Stimulated activated CD4-positive, alpha-beta T cell treated with anti-CD3 and anti-CD28 coated beads, Interleukin-15, amount 100 ng/mL, for 24 hours (primary cell): ENCODE measurements at regions not wholly inside any gene's neighbourhood (a gene's known extent, or its start where the extent isn't known, plus 50 kb on each side); places are given as distances from the start of the nearest gene placed in this dataset.

Experiments used
- DNase-seq: peaks from one replicate; pipeline ENCODE4 v3.0.0-alpha.2; 2020

DNA sequence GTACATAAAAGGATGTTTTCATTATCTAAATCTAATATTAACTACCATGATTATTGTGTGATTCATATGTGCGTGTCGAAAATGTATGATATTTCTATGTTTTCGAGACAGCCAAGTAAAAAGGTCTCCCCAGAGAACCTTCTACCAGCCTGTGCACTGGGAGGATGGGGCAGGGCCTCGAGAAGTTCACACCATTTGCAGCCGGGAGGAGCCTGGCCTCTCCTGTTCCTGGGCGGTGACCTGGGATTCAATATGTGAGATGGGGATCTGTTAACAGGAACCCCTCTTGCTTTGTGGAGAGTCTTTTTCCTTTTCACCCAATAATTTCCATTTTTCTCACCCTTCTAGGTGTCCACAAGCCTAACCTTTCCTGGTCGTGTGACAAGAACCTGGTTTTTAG, 189.3 kb downstream of the IPO8 start:
- no peak for DNase-seq

DNA sequence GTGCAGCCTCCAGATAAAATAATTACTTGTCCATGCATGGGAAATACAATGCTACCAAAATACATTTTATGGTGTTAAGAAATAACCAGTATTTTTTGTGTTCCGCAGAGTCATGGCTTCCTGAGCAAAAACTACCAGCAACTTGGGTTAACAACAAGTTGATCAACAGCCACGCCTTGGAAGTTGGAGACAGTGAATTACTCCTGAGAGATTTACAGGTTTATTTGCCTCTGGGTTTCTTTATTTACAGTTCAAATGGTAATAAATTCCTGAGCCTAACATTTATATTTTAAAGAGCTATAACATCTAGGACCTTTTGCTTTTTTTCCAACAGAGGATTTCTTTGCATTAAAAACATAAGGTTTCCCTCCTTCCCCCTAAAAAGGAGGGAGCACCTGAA, 194.0 kb downstream of the IPO8 start:
- no peak for DNase-seq

DNA sequence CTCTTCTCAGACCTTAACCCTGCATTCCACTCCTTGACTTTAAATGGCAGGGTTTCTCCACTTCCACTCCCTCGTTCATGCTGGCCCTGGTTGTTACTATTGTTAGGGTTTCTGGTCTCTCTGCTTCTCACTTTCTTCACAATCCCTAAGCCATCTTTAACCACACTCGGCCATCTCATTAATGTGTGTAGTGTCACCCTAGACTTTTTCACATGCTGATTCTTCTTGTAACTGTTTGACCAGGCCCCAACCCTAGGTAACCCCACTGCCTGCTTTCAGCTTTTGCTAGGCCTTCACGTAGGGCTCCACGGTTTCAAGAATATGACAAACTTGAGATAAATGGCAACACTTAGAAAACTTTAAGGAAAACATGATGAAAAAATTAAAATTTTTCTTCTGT, 195.1 kb downstream of the IPO8 start:
- DNase-seq, result no peak

DNA sequence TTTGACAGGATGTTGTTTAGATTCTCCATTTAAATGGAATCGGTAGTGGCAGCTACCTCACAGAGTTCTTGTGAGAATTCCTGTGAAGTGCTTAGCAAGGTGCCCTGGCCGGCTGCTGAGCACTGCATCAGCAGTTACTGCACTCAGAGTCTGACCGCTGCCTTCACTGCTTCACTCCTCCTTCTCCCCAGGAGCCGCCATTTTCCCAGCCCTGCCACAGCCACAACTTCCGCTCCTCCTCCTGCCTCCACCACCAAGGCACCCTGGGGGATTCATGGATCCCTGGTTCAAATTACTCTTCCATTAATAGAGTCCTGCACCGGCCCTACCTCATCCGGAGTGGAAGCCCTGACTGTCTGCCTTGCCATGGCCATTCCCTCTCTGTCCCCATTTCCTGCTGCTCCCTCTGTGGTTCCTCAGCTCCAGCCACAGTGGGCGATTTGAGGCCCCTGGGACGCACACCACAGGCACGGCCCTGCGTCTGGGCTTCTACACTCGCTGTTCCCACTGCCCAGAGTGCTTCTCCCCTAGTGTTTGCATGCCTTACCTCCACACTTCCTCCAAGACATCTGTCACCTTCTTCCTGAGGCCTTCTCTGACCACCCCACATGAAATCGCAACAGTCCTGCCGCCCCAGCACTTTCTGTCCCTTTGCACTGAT, 210.3 kb downstream of the IPO8 start:
- DNase-seq, result no peak

DNA sequence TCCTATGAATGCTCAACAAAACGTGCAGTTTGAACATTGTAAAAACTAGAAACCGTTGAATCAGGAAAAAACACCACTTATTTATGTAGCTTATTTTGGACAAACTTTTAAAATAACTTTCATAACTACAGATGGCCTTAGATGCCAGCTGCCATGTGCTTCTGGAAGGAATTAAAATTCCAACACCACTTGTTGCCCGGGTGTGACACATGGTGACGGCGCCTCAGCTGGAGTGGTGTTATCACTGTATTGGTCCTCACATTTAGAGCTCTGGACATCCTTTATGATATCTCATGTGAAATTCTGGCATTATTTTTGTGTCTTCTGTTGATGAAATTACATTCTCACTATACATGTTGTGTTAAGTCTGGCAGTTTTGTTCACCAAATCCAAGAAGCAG, 211.0 kb downstream of the IPO8 start:
- no peak for DNase-seq

DNA sequence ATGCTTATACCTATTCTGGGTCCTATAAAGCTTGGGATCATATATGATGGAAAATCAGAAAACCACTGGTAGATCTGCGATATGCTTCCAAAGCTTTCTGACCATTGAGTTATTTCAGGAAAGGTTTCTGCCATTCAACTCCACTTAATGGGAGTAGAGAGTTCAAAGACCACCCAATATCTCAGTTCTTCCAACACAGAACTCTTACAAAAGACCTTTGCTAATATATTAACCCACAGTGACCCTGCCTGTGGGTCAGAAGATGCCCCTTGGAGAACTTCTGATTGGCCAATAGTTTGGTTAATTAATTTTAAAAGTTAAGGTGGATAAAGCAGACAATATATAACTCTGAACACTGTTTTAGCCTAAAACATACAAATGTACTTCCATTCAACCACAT, 213.0 kb downstream of the IPO8 start:
- no peak for DNase-seq

DNA sequence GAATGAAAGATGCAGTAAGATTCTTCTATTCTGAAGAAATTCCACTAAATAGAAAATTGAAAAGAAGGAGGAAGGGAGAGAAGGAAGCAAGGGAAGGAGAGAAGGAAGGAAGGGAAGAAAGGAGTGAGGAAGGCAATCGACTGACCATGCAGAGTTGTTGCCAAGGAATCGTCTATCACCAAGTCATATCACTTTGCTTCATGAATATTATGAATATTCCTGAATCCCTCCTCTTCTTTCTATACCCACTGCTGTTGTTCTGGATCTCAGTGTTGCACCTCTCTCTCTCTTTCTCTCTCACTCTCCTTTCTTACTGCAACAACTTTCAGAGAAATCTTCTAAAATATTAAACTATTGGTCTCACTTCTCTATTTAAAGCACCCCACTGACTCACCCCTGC, 222.4 kb downstream of the IPO8 start:
- no peak for DNase-seq

DNA sequence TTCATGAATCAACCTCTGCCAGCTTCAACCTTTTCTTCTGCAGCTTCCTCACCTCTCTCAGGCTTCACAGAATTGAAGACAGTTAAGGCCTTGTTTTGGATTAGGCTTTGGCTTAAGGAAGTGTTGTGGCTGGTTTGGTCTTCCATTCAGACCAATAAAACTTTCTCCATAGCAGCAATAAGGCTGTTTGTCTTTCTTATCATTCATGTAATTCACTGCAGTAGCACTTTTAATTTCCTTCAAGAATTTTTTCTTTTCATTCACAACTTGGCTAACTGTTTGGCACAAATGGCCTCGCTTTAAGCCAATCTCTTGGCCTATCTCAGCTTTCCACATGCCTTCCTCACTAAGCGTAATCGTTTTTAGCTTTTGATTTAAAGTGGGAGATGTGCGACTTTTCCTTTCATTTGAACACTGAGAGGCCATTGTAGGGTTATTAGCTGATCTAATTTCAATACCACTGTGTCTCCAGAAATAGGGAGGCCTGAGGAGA, 229.5 kb downstream of the IPO8 start:
- no peak for DNase-seq

DNA sequence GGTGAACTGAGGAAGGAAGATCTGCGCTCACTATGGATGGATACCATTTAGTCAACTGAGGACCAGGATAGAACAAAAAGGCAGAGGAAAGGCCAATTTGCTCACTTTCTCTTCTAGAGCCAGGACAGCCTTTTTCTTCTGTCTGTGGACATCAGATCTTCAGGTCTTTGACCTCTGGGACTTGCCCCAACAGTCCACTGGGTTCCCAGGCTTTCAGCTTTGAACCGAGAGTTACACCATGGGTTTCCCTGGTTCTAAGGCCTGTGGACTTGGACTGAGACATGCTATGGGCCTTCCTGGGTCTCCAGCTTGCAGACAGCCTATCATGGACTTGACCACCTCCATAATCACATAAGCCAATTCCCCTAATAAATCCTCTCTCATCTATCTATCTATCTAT, 232.0 kb downstream of the IPO8 start:
- DNase-seq, result no peak

DNA sequence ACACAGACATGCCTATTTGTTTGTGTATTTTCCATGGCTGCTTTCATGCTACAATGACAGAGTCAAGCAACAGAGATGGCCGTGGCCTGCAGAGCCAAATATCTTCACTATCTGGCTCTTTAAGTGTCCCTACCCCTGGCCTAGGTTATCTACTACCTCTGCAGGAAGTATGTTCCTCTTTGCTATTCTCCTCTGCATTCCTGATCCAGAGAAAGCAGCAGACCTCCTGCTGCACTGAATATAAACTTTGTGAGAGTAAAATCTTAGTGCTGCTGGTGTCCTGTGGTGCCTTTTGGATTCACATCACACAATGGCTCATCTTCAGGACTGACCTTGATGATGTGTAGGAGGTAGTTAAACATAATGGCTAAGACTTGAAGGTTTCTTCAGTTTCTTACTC, 233.4 kb downstream of the IPO8 start:
- no peak for DNase-seq

DNA sequence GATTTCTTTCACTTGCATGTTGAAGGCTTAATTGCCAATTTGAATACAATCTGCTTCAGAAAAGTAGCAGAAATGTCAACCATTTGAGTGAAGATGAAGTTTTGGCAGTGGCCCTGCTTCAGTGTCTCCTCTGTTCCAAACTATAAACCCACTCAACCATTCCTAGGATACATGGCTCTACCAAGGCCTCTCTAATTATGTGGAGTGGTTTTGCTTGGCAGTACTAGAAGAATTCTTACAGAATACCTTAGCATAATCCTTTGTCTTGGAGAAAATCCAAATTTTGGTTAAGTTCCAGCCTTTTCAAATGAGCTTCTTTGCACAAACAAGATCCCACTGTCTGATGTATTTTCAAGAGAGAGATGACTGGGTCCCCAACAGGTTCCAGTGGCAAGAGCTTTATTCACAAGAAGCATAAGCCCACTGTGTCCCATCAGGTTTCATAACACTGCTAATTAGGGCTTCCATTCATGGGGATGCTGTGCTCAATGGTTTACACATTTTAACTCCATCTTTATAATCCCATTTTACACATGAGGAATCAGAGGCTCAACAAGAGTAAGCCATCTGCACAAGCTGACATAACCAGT, 234.5 kb downstream of the IPO8 start:
- DNase-seq, result no peak

DNA sequence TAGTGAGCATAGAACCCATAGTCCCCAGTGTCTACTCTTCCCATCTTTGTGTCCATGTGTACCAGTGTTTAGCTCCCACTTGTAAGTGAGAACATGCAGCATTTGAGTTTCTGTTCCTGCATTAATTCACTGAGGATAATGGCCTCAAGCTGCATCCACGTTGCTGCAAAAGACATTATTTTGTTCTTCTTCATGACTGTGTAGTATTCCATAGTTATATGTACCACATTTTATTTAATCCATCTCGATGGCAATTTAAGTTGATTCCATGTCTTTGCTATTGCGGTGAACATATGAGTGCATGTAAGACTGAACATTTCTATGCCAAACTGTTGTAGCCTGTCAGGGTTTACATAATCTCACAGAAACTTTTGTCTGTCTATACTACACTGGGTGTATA, 237.2 kb downstream of the IPO8 start:
- no peak for DNase-seq

DNA sequence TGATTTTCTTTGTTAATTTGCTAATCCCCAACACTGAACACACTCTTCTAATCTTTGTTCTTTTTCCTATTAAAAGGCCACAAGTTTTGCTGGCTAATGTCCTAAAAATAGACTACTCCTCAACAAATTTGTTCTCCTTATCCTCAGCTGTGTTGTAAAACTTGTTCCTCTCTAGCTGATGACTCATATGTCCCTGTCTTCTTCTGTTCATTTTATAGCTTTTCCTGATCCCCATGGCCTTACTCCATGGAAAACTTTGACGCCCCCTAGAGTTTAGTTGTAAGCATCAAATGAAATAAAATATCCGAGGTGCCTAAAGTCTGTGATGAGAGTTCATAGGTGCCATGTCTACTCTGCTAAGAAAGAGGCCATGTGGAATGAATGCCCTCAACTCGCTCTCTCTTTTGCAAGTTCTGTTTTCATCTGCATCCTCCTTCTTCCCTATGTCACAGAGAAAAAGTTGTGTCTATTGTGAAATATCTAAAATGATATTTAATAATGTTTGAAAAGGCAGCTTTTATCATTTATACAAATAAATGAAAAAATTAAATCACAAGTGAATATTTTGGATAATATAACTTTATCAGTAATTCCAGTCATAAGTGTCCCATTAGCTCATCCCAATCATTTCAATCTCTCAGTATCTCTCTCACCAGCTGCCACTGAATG, 237.9 kb downstream of the IPO8 start:
- no peak for DNase-seq

DNA sequence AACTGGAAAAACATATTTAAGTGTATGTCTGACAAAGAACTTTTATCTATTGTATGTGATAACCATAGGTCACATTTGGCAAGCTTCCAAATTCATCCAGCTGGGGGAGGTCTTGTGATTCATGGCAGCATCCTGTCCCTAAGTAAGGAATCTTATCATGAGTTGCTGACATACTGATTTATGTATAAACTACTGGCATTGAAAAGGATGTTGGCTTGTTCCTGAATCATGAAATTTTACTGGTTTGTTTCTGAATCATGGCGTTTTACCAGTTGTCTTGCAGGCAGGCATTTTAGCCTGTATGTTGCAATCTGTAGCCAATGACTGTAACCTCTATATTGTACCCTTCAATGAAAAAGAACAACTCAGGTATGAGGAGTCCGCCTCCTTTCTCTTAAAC, 244.8 kb downstream of the IPO8 start:
- DNase-seq, result no peak

DNA sequence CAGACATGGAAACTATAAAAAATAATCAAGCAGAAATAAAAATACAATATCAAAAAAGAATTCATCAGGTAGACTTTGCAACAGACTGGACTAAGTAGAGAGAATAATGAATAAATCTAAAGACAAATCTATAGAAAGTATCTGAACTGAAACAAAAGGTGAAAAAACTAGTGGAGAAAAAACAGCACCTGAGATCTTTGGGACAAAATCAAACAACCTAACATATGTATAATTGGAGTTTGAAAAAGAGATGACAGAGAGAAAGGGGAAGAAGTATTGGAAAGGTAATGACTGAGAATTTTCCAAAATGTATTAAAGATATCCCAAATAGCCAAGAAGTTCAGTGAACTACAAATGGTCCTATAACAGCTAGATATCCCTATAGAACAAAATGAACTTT, 245.4 kb downstream of the IPO8 start:
- DNase-seq, result no peak

DNA sequence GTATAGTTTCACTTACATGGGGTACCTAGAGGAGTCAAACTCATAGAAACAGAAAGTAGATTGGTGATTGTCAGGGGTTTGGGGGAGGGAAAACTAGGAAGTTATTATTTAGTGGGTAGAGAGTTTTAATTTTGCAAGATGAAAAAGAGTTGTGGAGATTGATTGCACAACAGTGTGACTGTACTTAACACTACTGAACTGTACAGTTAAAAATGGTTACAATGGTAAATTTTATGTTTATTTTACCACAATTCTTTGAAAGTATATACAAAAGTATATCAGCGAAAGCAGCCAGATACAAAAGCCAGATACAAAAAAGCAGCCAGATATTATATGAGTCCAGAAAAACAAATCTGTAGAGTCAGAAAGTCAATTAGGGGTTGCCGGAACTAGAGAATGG, 247.6 kb downstream of the IPO8 start:
- no peak for DNase-seq

DNA sequence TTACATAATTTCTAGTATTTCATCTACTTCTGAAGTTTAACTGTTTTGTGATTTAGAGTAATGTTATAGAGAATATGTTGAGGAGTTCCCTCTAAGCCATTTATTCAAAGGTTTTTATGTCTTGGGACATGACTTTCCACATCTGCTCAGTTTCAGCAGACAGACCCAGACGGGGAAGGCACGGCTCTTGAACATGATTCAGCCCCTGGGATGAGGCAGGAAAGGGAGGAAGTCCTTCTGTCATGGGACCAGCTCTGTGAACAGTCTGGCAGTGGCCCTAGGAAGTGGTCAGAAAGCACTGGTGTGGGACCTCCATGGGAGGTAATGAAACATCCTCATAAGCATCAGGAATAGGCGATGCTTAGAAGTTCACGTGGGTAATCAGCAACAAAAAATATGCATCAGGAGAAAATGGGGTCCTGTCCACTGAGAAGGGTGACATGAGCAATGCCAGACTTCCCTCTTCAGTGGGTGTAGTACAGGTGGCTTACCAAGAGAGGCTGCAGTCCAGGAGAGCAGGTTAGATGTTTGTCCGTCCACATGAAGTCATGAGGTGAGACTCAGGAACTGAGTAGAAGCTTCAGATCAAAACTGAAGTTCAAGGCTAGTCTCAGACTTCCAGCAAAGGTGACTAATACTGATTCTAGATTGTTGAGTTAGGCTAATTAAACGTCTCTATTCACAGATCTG, 248.5 kb downstream of the IPO8 start:
- no peak for DNase-seq

DNA sequence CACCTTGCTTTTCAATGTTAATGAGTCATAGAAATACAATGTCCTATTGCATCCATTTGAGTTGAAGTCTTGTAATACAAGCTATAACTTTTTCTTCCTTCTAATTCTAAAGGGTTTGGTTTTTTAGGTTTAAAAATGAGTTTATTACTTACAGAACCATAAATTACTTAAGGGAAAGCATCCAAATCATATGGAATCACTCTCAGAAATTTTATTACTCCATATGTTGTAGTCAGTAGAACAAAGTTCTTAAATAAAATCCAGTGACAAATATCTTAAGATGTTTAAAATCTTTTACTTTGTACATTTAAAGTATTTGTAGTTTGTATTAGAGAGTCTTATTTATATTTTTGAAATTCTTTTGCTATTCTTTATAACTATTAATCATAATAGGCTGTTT, 253.2 kb downstream of the IPO8 start:
- no peak for DNase-seq

DNA sequence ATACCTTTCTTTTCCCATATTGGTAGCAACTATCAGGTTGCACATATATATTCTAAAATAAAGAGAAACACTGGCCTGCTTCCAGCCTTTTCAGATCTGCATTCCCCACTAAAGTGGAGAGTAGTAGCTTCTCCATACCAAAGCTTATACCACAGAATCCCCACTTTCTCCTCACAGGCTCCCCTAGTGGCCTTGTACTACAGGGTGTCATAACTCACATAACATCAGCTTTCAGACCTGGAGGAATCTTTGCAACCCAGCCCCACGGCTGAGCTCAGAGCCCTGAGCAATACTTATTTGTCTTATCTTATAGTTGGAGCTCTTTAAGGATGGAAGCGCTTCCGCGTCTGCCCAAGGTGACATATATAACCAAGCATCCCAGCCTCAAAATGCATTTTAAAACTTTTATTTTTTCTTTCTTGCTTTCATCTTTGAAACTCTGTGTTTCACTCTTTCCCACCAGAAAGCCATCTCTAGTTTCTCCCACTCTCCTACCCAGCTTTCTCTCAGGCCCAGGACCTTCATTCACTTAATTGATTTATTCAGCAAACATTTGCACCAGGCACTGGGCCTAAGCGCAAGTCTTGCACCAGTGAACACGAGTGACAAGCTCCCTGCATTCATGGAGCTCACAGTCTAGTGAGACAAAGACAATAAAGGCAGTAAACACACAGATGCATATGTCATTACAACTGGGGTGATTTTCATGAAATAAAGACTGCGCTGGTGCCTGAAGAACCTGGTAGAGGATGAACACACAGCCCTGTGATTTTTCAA, 254.7 kb downstream of the IPO8 start:
- DNase-seq, result no peak

DNA sequence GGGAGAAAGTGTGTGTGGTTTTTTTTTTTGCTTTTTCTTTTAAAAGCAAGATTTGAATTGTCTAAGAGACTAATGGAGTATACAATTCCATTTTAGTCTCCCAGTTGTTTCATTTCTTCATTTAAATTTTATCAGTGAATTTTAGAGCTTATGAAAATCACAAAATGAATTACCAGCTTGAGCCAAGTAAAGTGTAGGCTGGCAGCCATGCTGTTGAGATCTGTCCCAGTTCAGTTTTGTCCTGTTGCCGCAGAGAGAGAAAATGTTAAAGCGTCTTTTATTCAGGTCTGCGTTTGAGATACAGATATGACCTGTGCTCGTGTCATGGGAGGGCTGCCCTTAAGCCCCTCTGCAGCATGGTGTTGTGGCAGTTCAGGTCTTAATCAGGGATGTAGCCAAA, 256.5 kb downstream of the IPO8 start:
- no peak for DNase-seq

DNA sequence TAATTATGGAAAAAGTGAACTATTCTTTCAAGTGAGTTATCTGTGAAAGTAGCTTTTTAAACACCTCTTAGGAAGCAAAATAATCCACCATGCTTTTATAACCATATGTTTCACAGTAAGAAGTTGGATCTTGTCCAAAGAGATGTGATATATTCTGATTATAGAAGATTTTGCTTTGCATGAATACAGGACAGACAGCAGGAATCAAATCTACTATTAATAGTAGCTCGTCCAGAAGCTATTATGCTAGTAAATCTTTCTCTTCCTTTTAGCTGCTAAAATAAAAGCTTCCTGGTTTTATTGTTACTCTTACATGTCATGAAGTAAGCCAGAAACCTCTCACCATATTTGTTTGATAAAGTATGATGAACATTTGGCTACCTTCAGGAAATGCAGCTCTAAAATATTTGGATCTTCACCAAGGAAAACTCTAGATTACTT, 257.0 kb downstream of the IPO8 start:
- DNase-seq, result no peak

DNA sequence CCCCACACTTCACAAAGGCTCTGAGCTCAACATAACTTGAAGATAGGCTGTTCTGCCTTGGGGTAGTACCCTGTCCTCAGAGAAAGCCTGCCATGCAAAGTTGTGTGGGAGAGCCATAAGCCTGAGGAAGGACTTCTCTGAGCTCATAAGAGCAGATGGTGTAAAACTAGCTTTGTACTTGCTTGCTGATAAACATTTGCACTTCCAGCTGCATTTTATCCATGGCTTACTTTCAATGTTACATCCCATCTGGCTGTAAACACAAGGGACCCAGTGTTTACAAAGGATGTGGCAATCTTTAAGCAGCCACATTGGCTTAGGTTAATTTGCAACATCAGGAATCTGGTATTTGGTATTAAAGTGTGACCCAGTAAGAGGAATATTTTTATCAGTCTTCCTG, 258.1 kb downstream of the IPO8 start:
- DNase-seq, result no peak

DNA sequence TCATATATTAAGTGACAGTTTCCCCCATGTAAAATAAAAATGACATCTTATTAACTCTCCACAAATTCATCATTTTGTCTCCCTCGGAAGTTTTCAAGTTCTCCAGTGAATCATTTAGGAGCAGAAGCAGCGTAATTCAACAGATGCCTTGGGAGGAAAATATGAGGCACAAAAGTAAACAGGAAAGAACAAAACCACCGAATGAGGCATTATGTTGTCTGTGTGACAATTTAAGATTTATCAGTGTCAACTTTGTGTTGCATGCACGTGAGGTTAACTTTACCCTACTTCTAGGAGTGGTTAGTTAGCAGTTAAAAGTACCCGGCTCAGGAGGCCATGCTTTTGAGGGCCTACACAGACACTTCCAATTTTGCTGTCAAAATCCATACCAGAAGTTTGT, 258.6 kb downstream of the IPO8 start:
- DNase-seq, result no peak
